Neural progenitor cell (in vitro differentiated cells): ENCODE measurements at regions not wholly inside any gene's neighbourhood (a gene's known extent, or its start where the extent isn't known, plus 50 kb on each side); places are given as distances from the start of the nearest gene placed in this dataset.

Experiments
- DNase-seq: peaks from one replicate; pipeline ENCODE4 v3.0.0-alpha.2; 2016; ENCODE audit warnings: low spot score
- H2AFZ ChIP-seq: fragments of 200-600 bp; sonication (generic); replicated peaks from 2 replicates; pipeline ENCODE4 v1.6.1; 2016; ENCODE audit warnings: antibody characterized with exemption
- H3F3A ChIP-seq: fragments of 200-600 bp; sonication (generic); 2 replicates; pipeline ENCODE4 v1.6.1; 2016; ENCODE audit warnings: antibody characterized with exemption, low read depth
- H3K27ac ChIP-seq: fragments of 200-600 bp; sonication (generic); 2 replicates; pipeline ENCODE4 v1.5.1; 2016; ENCODE audit warnings: mild to moderate bottlenecking
- H3K27me3 ChIP-seq: fragments of 200-600 bp; sonication (generic); 2 replicates; pipeline ENCODE4 v1.6.1; 2016; ENCODE audit warnings: mild to moderate bottlenecking, moderate library complexity
- H3K36me3 ChIP-seq: fragments of 200-600 bp; sonication (generic); 2 replicates; pipeline ENCODE4 v1.5.1; 2016
- H3K4me1 ChIP-seq: fragments of 200-600 bp; sonication (generic); 2 replicates; pipeline ENCODE4 v1.6.1; 2016; ENCODE audit warnings: mixed run types
- H3K4me2 ChIP-seq: fragments of 200-600 bp; sonication (generic); 2 replicates; pipeline ENCODE4 v1.6.1; 2016
- H3K4me3 ChIP-seq: fragments of 200-600 bp; sonication (generic); 2 replicates; pipeline ENCODE4 v1.5.1; 2016
- H3K79me2 ChIP-seq: fragments of 200-600 bp; sonication (generic); 2 replicates; pipeline ENCODE4 v1.6.1; 2016; ENCODE audit warnings: low read depth
- H3K9ac ChIP-seq: fragments of 200-600 bp; sonication (generic); 2 replicates; pipeline ENCODE4 v1.6.1; 2016
- H3K9me3 ChIP-seq: fragments of 200-600 bp; sonication (generic); 2 replicates; pipeline ENCODE4 v1.5.1; 2016; ENCODE audit warnings: low read depth
- H4K20me1 ChIP-seq: fragments of 200-600 bp; sonication (generic); 2 replicates; pipeline ENCODE4 v1.6.1; 2016; ENCODE audit warnings: low read depth
- H3K27ac Mint-ChIP-seq: 3 replicates; pipeline ENCODE4 v1.8.0; 2021; ENCODE audit warnings: mixed read lengths
- H3K27me3 Mint-ChIP-seq: 2 replicates; pipeline ENCODE4 v1.8.0; 2022; ENCODE audit warnings: low read depth, mild to moderate bottlenecking, inconsistent platforms, moderate library complexity, mixed read lengths; ENCODE audit not compliant: insufficient read depth
- H3K36me3 Mint-ChIP-seq: 3 replicates; pipeline ENCODE4 v1.8.0; 2021; ENCODE audit warnings: mixed read lengths
- H3K4me1 Mint-ChIP-seq: 3 replicates; pipeline ENCODE4 v1.8.0; 2021; ENCODE audit warnings: mixed read lengths
- H3K4me3 Mint-ChIP-seq: 3 replicates; pipeline ENCODE4 v1.8.0; 2021; ENCODE audit warnings: mild to moderate bottlenecking, moderate library complexity, mixed read lengths
- H3K9me3 Mint-ChIP-seq: 3 replicates; pipeline ENCODE4 v1.8.0; 2020; ENCODE audit warnings: mixed read lengths
- EZH2 ChIP-seq: fragments of 200-600 bp; sonication (generic); IDR thresholded peaks from 2 replicates; pipeline ENCODE4 v1.6.1; 2017; ENCODE audit warnings: antibody characterized with exemption, mild to moderate bottlenecking, moderate library complexity
- EZH2phosphoT487 ChIP-seq: fragments of 200-600 bp; sonication (generic); IDR thresholded peaks from 2 replicates; pipeline ENCODE4 v1.6.1; 2017; ENCODE audit warnings: antibody characterized with exemption
- TF ChIP-seq, protein P1 (sequence below): fragments of 200-600 bp; sonication (generic); IDR thresholded peaks from 2 replicates; pipeline ENCODE4 v1.5.1; 2017; ENCODE audit warnings: antibody characterized with exemption, mild to moderate bottlenecking

DNA sequence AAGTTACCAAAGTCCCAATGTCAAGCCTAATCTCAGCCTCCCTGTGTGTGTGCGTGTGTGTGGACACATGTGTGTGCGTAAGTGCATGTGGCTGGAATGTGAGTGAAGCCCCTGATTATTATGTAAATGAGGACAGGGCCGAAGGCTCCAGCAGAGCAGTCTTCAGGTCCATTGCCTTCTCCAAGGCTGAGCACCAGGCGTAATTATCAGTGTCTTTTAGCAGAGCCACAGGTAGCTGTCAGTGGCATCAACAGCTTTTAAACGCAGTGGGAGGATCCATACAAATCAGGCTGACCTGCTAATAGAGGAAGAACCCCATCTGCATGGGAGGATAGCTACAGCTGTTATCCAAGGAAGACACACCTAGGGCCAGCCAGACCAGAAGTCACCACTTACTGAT, 324.3 kb upstream of the MOCS1 start:
- Histone ChIP-seq H4K20me1 (no peaks in the 10 kb centered on the region), H3K4me1 (peaks cover 8% of the 10 kb centered on the region), H3K36me3 (no peaks in the 10 kb centered on the region), H3K4me2 (no peak overlapping the region), H3K27me3 (no peaks in the 10 kb centered on the region), H3F3A (no peaks in the 10 kb centered on the region), H3K9me3 (no peaks in the 10 kb centered on the region), H3K79me2 (no peaks in the 10 kb centered on the region), H3K4me3 (no peak overlapping the region), H2AFZ (no peak overlapping the region), H3K27ac (no peak overlapping the region), H3K9ac (no peak overlapping the region)
- Mint-ChIP-seq H3K9me3 (no peaks in the 10 kb centered on the region), H3K4me1 (peaks cover 8% of the 10 kb centered on the region), H3K27ac (no peak overlapping the region), H3K4me3 (no peak overlapping the region), H3K27me3 (peaks cover 3% of the 10 kb centered on the region), H3K36me3 (no peaks in the 10 kb centered on the region)
- TF ChIP-seq EZH2, result no peak
- TF ChIP-seq, protein P1, sequence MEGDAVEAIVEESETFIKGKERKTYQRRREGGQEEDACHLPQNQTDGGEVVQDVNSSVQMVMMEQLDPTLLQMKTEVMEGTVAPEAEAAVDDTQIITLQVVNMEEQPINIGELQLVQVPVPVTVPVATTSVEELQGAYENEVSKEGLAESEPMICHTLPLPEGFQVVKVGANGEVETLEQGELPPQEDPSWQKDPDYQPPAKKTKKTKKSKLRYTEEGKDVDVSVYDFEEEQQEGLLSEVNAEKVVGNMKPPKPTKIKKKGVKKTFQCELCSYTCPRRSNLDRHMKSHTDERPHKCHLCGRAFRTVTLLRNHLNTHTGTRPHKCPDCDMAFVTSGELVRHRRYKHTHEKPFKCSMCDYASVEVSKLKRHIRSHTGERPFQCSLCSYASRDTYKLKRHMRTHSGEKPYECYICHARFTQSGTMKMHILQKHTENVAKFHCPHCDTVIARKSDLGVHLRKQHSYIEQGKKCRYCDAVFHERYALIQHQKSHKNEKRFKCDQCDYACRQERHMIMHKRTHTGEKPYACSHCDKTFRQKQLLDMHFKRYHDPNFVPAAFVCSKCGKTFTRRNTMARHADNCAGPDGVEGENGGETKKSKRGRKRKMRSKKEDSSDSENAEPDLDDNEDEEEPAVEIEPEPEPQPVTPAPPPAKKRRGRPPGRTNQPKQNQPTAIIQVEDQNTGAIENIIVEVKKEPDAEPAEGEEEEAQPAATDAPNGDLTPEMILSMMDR, result no peak
- no peak for TF ChIP-seq EZH2phosphoT487
- no peak for DNase-seq

DNA sequence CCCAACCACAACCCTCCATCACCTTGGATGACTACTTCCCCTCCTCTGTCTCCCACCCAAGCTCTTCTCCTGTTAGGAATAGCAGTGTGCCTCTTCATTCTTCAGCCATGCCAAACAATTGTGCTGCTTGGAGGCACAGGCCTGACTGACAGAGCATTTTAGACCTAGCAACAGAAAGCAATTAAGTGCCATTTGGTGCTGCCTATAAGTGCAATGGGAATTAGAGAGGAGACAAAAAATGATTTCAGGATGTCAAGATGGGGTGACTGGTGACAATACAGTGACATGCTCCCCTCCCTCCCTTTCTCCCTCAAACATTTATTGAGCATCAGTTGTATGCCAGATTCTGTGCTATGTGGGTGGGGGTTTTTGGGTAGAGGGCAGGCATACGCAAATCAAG, 322.6 kb upstream of the MOCS1 start:
- H3K9me3 Mint-ChIP-seq, result no peaks in the 10 kb centered on the region
- no peak for DNase-seq
- no peak overlapping the region for H3K27ac Mint-ChIP-seq
- no peak overlapping the region for H3K4me3 Mint-ChIP-seq
- H3K27me3 ChIP-seq, result no peaks in the 10 kb centered on the region
- H3K4me1 Mint-ChIP-seq, result peaks cover 8% of the 10 kb centered on the region
- H3K79me2 ChIP-seq, result no peaks in the 10 kb centered on the region
- H3K27me3 Mint-ChIP-seq, result peaks cover 3% of the 10 kb centered on the region
- no peaks in the 10 kb centered on the region for H4K20me1 ChIP-seq
- no peak overlapping the region for H3K27ac ChIP-seq
- H3F3A ChIP-seq, result no peaks in the 10 kb centered on the region
- TF ChIP-seq EZH2phosphoT487, result no peak
- TF ChIP-seq EZH2, result no peak
- TF ChIP-seq, protein P1, result no peak
- no peak overlapping the region for H3K9ac ChIP-seq
- no peak overlapping the region for H3K4me3 ChIP-seq
- H3K36me3 ChIP-seq, result no peaks in the 10 kb centered on the region
- no peaks in the 10 kb centered on the region for H3K9me3 ChIP-seq
- H3K4me2 ChIP-seq, result no peak overlapping the region
- peaks cover 8% of the 10 kb centered on the region for H3K4me1 ChIP-seq
- no peaks in the 10 kb centered on the region for H3K36me3 Mint-ChIP-seq
- H2AFZ ChIP-seq, result no peak overlapping the region

DNA sequence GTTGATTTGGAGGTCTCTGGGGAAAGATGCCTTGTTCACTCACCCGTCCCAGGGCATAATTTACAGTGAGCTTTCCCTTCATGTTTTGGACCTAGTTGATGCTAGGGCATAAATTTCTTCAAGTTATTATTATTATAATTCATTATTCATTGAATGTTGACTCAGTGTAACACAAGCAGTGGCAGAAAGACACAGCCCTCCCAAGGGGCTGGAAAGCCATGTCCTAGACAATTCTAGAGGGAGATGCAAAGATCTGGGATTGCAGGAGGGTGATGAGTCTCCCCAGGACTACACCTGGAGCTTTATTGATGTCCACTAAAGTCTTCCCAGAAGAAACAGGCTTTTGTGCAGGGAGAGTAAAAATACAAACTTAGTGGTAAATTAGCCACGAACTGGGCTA, 322.0 kb upstream of the MOCS1 start:
- TF ChIP-seq, protein P1, result no peak
- TF ChIP-seq EZH2phosphoT487 (no peak), EZH2 (no peak)
- Mint-ChIP-seq H3K36me3 (no peaks in the 10 kb centered on the region), H3K27ac (no peak overlapping the region)

More for the DNA sequence above, 322.0 kb upstream of the MOCS1 start:
- no peaks in the 10 kb centered on the region for H3K9me3 ChIP-seq
- Mint-ChIP-seq H3K4me1 (peaks cover 8% of the 10 kb centered on the region), H3K27me3 (peaks cover 3% of the 10 kb centered on the region), H3K4me3 (no peak overlapping the region), H3K9me3 (no peaks in the 10 kb centered on the region)
- H3K27ac ChIP-seq, result no peak overlapping the region
- H3K9ac ChIP-seq, result no peak overlapping the region
- no peak overlapping the region for H2AFZ ChIP-seq
- no peaks in the 10 kb centered on the region for H3K27me3 ChIP-seq
- no peaks in the 10 kb centered on the region for H3K79me2 ChIP-seq
- no peaks in the 10 kb centered on the region for H4K20me1 ChIP-seq
- peaks cover 8% of the 10 kb centered on the region for H3K4me1 ChIP-seq
- H3K36me3 ChIP-seq, result no peaks in the 10 kb centered on the region
- H3F3A ChIP-seq, result no peaks in the 10 kb centered on the region
- DNase-seq, result no peak
- H3K4me3 ChIP-seq, result no peak overlapping the region
- no peak overlapping the region for H3K4me2 ChIP-seq
